Superior temporal gyrus (tissue), 1 donor: ENCODE measurements at regions not wholly inside any gene's neighbourhood (a gene's known extent, or its start where the extent isn't known, plus 50 kb on each side); places are given as distances from the start of the nearest gene placed in this dataset.
"Not testable (repeated sequence)": the region's sequence is repeated elsewhere in the genome, so short reads cannot be mapped to it uniquely, and the experiment has no call there.

Experiments
- DNase-seq: peaks from one replicate; pipeline ENCODE4 v3.0.0-alpha.2; 2016; ENCODE audit errors: extremely low spot score

- DNase-seq, result no peak
These were observed 350.6 kb downstream of the RND3 start for GRCh38 chr2:150136893-150137292.

GRCh38 chr2:150136401-150136800, 351.1 kb downstream of the RND3 start:
- no peak for DNase-seq

GRCh38 chr2:150135223-150135883, 352.1 kb downstream of the RND3 start:
- no peak for DNase-seq

GRCh38 chr2:150134223-150134857, 353.1 kb downstream of the RND3 start:
- no peak for DNase-seq

GRCh38 chr2:150133623-150134022, 353.8 kb downstream of the RND3 start:
- DNase-seq, result no peak

GRCh38 chr2:150129921-150130575, 357.4 kb downstream of the RND3 start:
- DNase-seq, result no peak

- DNase-seq, result no peak
These were observed 359.5 kb downstream of the RND3 start for GRCh38 chr2:150127995-150128394.

GRCh38 chr2:150127346-150127990, 360.0 kb downstream of the RND3 start:
- no peak for DNase-seq

- no peak for DNase-seq
These were observed 360.6 kb downstream of the RND3 start for GRCh38 chr2:150126839-150127238.

- DNase-seq, result no peak
These were observed 361.2 kb downstream of the RND3 start for GRCh38 chr2:150126143-150126740.

- no peak for DNase-seq
These were observed 361.8 kb downstream of the RND3 start for GRCh38 chr2:150125708-150126107.

GRCh38 chr2:150125188-150125587, 362.3 kb downstream of the RND3 start:
- DNase-seq, result no peak

GRCh38 chr2:150124739-150125138, 362.7 kb downstream of the RND3 start:
- no peak for DNase-seq

- no peak for DNase-seq
These were observed 364.4 kb downstream of the RND3 start for GRCh38 chr2:150122871-150123613.

- DNase-seq, result no peak
These were observed 365.3 kb downstream of the RND3 start for GRCh38 chr2:150122156-150122555.

GRCh38 chr2:150120326-150120955, 367.0 kb downstream of the RND3 start:
- DNase-seq, result peak; percentile 24

GRCh38 chr2:150119819-150120218, 367.6 kb downstream of the RND3 start:
- no peak for DNase-seq

GRCh38 chr2:150114089-150114488, 373.4 kb downstream of the RND3 start:
- not testable (repeated sequence) for DNase-seq

GRCh38 chr2:150110548-150110947, 376.9 kb downstream of the RND3 start:
- DNase-seq, result no peak

- DNase-seq, result no peak
These were observed 377.6 kb downstream of the RND3 start for GRCh38 chr2:150109912-150110311.

GRCh38 chr2:150109028-150109427, 378.4 kb downstream of the RND3 start:
- no peak for DNase-seq
